ENCODE measurements at regions not wholly inside any gene's neighbourhood (a gene's known extent, or its start where the extent isn't known, plus 50 kb on each side); places are given as distances from the start of the nearest gene placed in this dataset.
"Not testable (repeated sequence)": the region's sequence is repeated elsewhere in the genome, so short reads cannot be mapped to it uniquely, and the experiment has no call there.

GRCh38 chr18:10121786-10122515 is 208.1 kb downstream of the VAPA start:
- DNase-seq: peak; percentile 73

DNA sequence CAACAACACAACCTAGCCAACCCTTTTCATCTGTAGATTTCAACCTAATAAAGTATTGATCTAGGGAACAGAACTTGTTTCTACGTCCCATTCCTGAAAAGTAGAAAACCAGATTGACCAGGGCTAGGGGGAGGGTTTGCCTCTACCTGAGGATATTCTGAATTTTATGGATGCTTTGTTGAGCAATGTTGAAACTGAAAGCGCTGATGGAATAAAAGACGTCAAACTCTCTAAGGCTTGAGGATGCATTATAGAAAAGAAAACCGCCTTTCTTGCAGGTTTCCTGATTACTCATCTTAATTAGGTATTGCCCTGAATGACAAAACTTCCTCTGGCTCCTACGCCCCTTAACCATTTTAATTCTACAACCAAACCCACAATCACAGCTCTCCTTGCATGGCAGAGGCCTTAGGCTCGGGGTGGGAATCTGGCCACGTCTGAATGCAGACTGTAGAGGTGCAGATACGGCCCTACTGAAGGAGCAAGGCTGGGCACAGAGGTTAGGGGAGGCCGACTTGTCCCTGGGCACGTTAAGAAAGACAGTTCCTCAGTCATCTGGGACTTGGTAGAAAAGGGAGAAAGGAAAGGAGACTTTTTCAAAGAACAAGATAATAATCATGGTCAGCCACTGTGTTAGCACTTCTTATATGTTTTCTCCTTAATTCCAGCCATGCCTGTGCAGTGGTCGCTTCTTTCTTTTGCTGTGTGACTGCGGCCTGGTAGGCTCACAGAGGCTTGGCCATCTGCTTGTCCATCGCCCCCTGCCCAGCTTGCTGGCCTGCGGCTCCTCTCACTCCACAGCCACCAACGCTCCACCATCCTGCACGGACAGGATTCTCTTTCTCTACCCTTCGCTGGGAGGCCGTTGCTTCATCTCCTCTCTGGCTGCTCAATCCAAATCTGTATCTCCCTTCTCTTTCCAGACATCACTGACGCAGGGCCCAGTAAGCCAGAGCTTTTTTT is 209.5 kb downstream of the VAPA start:
- no peak for DNase-seq

DNA sequence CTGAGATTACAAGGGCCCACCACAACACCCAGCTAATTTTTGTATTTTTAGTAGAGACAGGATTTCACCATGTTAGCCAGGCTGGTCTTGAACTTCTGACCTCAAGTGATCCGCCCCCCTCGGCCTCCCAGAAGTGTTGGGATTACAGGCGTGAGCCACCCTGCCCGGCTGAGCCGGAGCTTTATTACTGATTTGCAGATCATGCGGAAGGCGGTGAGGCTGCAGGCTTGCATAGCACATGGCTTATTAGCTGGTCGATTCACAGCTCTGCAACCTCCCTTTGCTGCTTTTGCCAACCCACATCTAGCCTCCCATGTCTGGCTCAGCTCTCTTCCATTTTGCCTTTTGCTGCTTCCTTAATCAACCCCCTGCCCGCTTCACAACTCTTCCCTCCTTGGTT is 210.3 kb downstream of the VAPA start:
- no peak for DNase-seq

DNA sequence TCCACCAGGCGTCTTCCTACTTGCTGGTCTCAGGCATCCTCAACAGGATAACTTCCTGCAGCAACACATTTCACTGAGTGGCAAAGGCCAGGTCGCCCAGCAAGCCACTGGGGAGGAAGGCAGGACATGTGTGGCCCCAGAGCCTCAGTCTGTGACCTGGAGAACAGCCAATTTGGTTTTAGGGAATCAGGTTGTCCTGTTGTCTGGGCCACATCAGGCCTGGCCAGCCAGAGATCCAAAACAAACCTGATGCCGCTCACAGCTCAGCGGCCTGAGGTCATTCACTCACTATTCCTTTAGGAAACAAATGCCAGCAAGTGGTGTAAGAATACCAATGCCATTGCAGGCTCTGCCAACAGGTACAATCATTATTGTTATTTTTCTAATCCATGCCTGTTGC is 210.7 kb downstream of the VAPA start:
- DNase-seq: no peak

- no peak for DNase-seq
Observed at GRCh38 chr18:10124967-10125366, 211.2 kb downstream of the VAPA start.

- DNase-seq: no peak
Observed at GRCh38 chr18:10127729-10128128, 213.9 kb downstream of the VAPA start.

- no peak for DNase-seq
Observed at GRCh38 chr18:10128921-10129501, 215.2 kb downstream of the VAPA start.

- DNase-seq: no peak
Observed at GRCh38 chr18:10130606-10131005, 216.8 kb downstream of the VAPA start.

GRCh38 chr18:10131081-10131459 is 217.3 kb downstream of the VAPA start:
- no peak for DNase-seq

GRCh38 chr18:10131460-10132395 is 217.9 kb downstream of the VAPA start:
- no peak for DNase-seq

GRCh38 chr18:10133516-10133915 is 219.7 kb downstream of the VAPA start:
- DNase-seq: no peak

DNA sequence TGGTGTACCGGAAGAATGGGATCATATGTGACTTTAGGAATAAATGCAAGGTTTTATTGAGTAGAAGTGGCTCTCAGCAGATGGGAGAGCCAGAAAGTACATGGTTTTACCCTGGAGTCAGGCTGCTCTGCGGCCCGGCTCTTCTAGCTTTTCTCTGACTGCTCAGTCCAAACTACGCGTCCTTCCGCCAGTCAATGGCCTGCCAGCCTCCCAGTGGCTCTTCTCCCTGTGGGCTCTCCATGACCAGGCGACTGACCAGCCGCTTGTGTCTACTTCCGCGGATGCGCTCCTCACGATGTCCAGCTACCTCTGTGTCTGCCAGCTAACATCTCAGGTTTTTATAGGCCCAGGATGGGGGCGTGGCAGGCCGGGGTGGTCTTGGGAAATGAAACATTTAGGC is 220.4 kb downstream of the VAPA start:
- no peak for DNase-seq

- DNase-seq: not testable (repeated sequence)
Observed at GRCh38 chr18:10134749-10135148, 220.9 kb downstream of the VAPA start.

GRCh38 chr18:10135302-10135926 is 221.6 kb downstream of the VAPA start:
- no peak for DNase-seq

DNA sequence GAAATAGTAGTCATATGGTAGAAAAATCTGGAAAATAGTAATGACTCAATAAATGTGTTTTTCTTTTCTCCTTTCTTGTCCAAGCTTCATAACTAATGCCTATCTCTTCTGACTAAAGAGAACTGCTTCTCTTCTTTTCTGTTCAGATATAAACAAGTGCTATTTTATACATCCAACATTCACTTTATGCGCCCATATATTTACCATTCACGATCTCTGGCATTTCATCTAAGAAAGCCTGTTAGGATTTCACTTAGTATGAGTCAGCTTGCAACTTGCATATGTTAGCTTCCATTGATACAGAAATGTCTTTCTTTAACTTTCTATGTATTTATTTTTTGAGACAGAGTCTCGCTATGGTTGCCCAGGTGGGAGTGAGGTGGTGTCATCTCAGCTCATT is 224.9 kb downstream of the VAPA start:
- DNase-seq: no peak

- DNase-seq: no peak
Observed at GRCh38 chr18:10139783-10140410, 226.1 kb downstream of the VAPA start.

GRCh38 chr18:10140461-10141282 is 226.9 kb downstream of the VAPA start:
- DNase-seq: no peak

DNA sequence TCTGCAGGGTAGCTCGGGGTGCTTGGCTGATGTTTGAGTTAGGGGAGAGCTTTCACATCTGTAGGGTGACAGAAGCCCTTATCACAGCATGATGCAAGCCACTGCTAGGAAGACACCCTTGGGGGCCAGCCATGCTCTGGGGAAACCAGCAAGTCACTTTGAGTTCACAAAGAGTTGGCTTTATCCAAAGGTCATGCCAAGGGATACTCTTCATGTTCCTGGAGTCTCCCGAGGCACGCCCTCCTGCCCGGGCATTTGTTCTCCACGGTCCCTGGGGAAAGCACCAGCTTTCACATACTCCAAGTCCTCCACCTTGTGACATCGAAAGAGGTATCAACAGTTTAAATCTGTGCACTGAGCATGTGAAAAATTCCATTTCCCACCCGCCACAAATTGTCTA is 227.7 kb downstream of the VAPA start:
- no peak for DNase-seq

DNA sequence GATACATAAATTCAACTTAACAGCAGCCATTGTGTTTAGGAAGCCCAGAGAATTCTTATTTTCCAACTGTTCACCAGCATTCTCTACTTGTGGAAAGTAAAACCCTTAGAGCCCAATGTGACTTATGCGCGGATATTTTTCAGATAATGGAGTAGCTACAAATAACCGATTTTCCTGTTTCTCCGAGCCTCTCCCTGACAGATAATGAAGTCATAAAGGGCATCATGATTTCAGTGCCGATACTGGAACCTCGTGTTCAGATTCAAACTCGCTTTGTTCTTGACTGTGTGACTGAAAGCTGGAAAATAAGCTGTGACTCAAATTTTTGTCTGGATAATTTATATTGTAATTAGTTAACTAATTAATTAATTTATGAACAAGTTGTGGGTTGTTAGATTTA is 228.2 kb downstream of the VAPA start:
- DNase-seq: no peak

GRCh38 chr18:10142496-10143160 is 228.8 kb downstream of the VAPA start:
- no peak for DNase-seq

Measured in NCI-H1436 (cell line).